Upper lobe of right lung (tissue), 1 donor: ENCODE measurements at regions not wholly inside any gene's neighbourhood (a gene's known extent, or its start where the extent isn't known, plus 50 kb on each side); places are given as distances from the start of the nearest gene placed in this dataset.

ENCODE experiments used
- ATAC-seq: fragments of 200-7000 bp; cut with Tn5 transposase; one replicate; pipeline ENCODE4 v1.9.1; 2020; ENCODE audit warnings: mild to moderate bottlenecking, moderate library complexity
- DNase-seq: peaks from one replicate; pipeline ENCODE4 v3.0.0-alpha.2; 2020
- H3K27ac ChIP-seq: fragments of 200-600 bp; one replicate; pipeline ENCODE4 v1.8.0; 2022
- H3K27me3 ChIP-seq: fragments of 200-600 bp; one replicate; pipeline ENCODE4 v1.8.0; 2022; ENCODE audit warnings: mild to moderate bottlenecking
- H3K36me3 ChIP-seq: fragments of 200-600 bp; one replicate; pipeline ENCODE4 v1.8.0; 2022
- H3K4me1 ChIP-seq: fragments of 200-600 bp; one replicate; pipeline ENCODE4 v1.8.0; 2022
- H3K4me3 ChIP-seq: fragments of 200-600 bp; one replicate; pipeline ENCODE4 v1.8.0; 2022; ENCODE audit warnings: mild to moderate bottlenecking
- H3K9me3 ChIP-seq: fragments of 200-600 bp; one replicate; pipeline ENCODE4 v1.8.0; 2022
- intact Hi-C: fragments of 100-400 bp; cut with DNase I; formaldehyde crosslinking; loops from one replicate; pipeline ENCODE4 v1.11.0; 2022
- TF ChIP-seq, protein P1 (sequence below): fragments of 200-600 bp; IDR thresholded peaks from one replicate; pipeline ENCODE4 v1.8.0; 2022; ENCODE audit warnings: antibody characterized with exemption
- donor health status: DM: no; HTN: yes; CAD: no; lungs with severe emphysema.

DNA sequence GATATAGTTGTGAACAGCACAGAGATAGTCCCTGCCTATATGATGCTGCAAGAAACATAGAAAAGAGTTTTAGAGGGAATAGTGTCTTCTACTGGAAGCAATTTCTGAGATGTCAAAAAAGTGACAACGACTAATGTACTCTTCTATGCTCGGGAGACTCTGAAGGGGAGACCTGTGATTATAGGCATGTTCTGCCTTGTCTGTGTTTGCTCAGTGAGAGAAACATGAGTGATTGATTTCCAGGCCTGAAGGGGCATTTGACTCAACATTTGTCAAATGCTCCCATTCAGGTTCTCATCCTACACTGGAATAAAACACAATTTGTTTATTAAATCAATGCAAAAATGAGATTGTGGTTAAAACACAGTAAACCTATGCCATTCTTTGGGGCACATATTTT lies 131.8 kb downstream of the CTH start:
- no peaks in the 10 kb centered on the region for H3K9me3 ChIP-seq
- H3K4me3 ChIP-seq = no peak overlapping the region
- H3K27me3 ChIP-seq = peaks cover 4% of the 10 kb centered on the region
- no peaks in the 10 kb centered on the region for H3K4me1 ChIP-seq
- no peaks in the 10 kb centered on the region for H3K36me3 ChIP-seq
- H3K27ac ChIP-seq = no peak overlapping the region
- TF ChIP-seq, protein P1, sequence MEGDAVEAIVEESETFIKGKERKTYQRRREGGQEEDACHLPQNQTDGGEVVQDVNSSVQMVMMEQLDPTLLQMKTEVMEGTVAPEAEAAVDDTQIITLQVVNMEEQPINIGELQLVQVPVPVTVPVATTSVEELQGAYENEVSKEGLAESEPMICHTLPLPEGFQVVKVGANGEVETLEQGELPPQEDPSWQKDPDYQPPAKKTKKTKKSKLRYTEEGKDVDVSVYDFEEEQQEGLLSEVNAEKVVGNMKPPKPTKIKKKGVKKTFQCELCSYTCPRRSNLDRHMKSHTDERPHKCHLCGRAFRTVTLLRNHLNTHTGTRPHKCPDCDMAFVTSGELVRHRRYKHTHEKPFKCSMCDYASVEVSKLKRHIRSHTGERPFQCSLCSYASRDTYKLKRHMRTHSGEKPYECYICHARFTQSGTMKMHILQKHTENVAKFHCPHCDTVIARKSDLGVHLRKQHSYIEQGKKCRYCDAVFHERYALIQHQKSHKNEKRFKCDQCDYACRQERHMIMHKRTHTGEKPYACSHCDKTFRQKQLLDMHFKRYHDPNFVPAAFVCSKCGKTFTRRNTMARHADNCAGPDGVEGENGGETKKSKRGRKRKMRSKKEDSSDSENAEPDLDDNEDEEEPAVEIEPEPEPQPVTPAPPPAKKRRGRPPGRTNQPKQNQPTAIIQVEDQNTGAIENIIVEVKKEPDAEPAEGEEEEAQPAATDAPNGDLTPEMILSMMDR = no peak
- no peak for DNase-seq
- ATAC-seq = no peak
- intact Hi-C loops = no loop called here

DNA sequence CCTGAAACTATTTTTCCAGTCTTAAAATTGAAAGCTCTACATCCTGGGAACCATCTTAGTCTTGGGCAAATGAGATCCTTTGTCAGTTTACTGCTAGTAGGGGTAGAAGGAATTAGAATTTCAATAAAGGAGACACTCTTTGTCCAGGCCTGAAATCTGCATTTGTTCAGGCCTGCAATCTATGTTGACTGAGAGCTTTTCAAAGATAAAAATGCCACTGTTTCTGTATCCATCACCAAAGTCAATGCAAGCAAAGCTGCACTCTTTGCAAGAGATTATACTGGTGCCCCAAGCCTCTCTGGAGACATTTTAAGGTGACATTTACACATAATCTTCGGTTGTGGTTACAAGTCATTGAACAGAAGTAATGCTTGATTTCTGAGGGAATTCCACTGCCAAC lies 135.7 kb downstream of the CTH start:
- DNase-seq (no peak), ATAC-seq (no peak)
- TF ChIP-seq, protein P1 = no peak
- Histone ChIP-seq H3K4me1 (no peaks in the 10 kb centered on the region), H3K9me3 (no peaks in the 10 kb centered on the region), H3K4me3 (no peak overlapping the region), H3K27me3 (no peaks in the 10 kb centered on the region), H3K36me3 (no peaks in the 10 kb centered on the region), H3K27ac (no peak overlapping the region)
- intact Hi-C loops = no loop called here

DNA sequence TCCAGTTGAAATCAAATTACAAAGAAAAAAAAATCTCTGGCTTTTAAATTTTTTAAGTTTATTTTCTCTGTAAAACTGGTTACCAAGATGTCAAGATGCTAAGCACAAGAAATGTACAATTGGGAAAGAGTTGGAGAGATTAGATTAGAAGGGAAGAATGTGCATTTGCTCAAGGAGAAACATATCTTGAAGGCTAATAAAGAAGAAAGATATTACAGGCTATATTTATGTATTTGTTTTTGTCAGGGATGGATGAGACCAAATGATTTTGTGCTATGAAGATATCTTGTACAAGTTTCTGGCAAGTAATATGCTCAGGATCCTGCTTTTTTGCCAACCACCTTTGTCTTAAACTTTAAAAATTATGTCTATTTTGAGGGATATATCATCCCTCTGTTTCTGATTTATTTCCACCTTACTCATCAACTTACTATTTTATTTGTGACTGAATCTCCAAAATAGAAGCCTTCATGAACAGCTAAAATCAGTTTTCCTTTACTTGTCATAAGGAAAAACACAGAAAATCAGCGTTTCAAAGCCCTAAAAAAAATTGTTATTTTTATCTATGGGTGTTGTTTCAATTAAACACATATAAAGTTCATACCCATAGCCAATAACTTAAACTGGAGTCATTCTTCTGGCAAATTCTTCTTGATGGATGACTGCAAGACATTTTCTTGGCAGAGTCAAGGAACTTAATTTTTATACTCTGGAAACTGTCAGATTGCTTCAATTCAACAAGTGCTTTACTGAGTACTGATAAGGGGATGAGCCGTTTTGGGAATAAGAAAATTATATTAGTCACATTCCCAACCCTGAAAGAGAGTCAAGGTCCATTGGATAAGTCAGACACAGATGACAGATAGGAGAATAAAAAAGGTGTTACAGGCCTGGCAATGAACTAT lies 141.8 kb downstream of the CTH start:
- ATAC-seq (no peak), DNase-seq (no peak)
- Histone ChIP-seq H3K4me3 (no peak overlapping the region), H3K36me3 (no peaks in the 10 kb centered on the region), H3K4me1 (no peaks in the 10 kb centered on the region), H3K27ac (no peak overlapping the region), H3K27me3 (no peaks in the 10 kb centered on the region), H3K9me3 (no peaks in the 10 kb centered on the region)
- intact Hi-C loops = no loop called here
- TF ChIP-seq, protein P1 = no peak

DNA sequence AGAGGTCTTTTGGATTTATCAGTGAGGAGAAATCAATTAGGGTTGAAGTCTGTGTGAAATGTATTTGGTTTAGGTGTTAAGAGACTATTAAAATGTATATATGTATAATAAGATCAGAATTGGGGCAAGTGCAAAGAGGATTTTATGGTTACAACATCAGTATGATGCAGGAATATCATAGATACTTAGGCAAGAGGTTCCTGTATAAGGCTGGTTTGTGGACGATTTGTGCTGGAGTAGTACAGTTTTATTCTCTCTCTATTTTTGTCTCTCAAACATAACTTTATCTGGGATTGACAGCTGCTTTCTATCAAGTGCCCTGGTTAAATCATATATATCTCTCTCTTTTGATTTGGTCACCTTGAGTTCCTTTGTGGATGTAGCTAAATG lies 142.5 kb downstream of the CTH start:
- no peaks in the 10 kb centered on the region for H3K27me3 ChIP-seq
- no peaks in the 10 kb centered on the region for H3K4me1 ChIP-seq
- ATAC-seq (no peak), DNase-seq (no peak)
- no peak overlapping the region for H3K27ac ChIP-seq
- intact Hi-C loops = no loop called here
- H3K9me3 ChIP-seq = no peaks in the 10 kb centered on the region
- H3K36me3 ChIP-seq = no peaks in the 10 kb centered on the region
- H3K4me3 ChIP-seq = no peak overlapping the region
- TF ChIP-seq, protein P1 = no peak

DNA sequence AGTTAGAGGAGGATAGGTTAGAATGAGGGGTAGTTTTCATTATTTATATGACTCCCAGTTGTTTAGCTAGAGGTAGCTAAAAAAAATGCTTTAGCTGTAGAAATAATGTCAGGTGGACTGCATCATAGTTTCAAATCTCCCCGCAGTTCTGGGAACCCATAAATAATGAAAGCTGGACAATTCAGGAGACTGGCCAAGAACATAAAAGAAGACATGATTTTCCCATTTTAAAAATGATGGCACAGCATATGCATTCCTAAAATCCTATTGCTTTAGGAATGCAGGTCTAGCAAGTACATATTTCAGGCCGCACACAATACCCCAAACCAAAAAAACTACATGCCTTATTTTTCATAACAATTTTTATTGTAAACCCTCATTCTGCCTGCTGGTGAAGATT lies 143.3 kb downstream of the CTH start:
- Histone ChIP-seq H3K9me3 (no peaks in the 10 kb centered on the region), H3K4me1 (no peaks in the 10 kb centered on the region), H3K27me3 (no peaks in the 10 kb centered on the region), H3K36me3 (no peaks in the 10 kb centered on the region), H3K27ac (no peak overlapping the region), H3K4me3 (no peak overlapping the region)
- TF ChIP-seq, protein P1 = no peak
- ATAC-seq (no peak), DNase-seq (no peak)
- intact Hi-C loops = no loop called here
